ENCODE measurements at regions not wholly inside any gene's neighbourhood (a gene's known extent, or its start where the extent isn't known, plus 50 kb on each side); places are given as distances from the start of the nearest gene placed in this dataset.

DNA sequence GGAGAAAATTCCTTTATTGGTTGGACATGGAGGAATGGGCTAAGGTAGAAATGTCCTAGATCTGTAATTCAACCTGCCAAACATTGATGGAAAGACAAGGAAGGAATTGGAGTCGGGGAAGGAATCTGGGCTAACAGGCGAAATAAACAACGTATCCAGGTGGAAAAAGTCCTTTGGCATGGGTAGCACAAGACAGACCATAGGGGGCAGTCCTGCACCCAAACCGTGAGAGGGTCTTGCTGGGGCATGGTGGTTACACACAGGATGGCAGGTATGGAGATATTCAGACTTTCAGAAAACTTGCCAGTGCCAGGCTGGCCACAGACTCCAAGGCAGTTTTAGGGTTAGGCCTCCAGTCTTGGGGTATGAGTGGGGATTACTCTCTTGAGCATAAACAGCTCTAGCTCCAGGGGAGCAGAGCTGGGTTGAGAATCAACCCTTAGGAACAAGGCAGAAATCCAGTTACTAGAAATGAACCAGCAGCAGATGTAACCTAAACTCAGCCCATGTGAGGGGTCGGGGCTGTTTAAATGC lies 188.6 kb upstream of the GDF10 start:
- TF ChIP-seq CTCF (IDR thresholded peaks at IDR 0.05; ENCODE audit: low read depth, low read length, missing input control) (no peak), SP1 (IDR thresholded peaks at IDR 0.05) (no peak), MAX (IDR thresholded peaks at IDR 0.05) (no peak), YY1 (IDR thresholded peaks at IDR 0.05) (no peak), RXRA (IDR thresholded peaks at IDR 0.05) (no peak), RAD21 (IDR thresholded peaks at IDR 0.05) (no peak), JUND (IDR thresholded peaks at IDR 0.05) (no peak), GABPA (IDR thresholded peaks at IDR 0.05 in 1 of 2, conservative IDR thresholded peaks at IDR 0.05 in 1 of 2) (no peak), TAF1 (conservative IDR thresholded peaks at IDR 0.05) (no peak), FOXA1 (IDR thresholded peaks at IDR 0.05) (no peak), HNF4A (conservative IDR thresholded peaks at IDR 0.05) (no peak), EGR1 (IDR thresholded peaks at IDR 0.05; ENCODE audit: low read depth in 2 of 2) (no peak)
- TF ChIP-seq, protein P1, sequence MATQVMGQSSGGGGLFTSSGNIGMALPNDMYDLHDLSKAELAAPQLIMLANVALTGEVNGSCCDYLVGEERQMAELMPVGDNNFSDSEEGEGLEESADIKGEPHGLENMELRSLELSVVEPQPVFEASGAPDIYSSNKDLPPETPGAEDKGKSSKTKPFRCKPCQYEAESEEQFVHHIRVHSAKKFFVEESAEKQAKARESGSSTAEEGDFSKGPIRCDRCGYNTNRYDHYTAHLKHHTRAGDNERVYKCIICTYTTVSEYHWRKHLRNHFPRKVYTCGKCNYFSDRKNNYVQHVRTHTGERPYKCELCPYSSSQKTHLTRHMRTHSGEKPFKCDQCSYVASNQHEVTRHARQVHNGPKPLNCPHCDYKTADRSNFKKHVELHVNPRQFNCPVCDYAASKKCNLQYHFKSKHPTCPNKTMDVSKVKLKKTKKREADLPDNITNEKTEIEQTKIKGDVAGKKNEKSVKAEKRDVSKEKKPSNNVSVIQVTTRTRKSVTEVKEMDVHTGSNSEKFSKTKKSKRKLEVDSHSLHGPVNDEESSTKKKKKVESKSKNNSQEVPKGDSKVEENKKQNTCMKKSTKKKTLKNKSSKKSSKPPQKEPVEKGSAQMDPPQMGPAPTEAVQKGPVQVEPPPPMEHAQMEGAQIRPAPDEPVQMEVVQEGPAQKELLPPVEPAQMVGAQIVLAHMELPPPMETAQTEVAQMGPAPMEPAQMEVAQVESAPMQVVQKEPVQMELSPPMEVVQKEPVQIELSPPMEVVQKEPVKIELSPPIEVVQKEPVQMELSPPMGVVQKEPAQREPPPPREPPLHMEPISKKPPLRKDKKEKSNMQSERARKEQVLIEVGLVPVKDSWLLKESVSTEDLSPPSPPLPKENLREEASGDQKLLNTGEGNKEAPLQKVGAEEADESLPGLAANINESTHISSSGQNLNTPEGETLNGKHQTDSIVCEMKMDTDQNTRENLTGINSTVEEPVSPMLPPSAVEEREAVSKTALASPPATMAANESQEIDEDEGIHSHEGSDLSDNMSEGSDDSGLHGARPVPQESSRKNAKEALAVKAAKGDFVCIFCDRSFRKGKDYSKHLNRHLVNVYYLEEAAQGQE (IDR thresholded peaks at IDR 0.05) = no peak
- TF ChIP-seq, protein P2, sequence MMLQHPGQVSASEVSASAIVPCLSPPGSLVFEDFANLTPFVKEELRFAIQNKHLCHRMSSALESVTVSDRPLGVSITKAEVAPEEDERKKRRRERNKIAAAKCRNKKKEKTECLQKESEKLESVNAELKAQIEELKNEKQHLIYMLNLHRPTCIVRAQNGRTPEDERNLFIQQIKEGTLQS (IDR thresholded peaks at IDR 0.05) = no peak

Data from liver (tissue), 3 donors.